ENCODE measurements at regions not wholly inside any gene's neighbourhood (a gene's known extent, or its start where the extent isn't known, plus 50 kb on each side); places are given as distances from the start of the nearest gene placed in this dataset.
"Not testable (repeated sequence)": the region's sequence is repeated elsewhere in the genome, so short reads cannot be mapped to it uniquely, and the experiment has no call there.

DNA sequence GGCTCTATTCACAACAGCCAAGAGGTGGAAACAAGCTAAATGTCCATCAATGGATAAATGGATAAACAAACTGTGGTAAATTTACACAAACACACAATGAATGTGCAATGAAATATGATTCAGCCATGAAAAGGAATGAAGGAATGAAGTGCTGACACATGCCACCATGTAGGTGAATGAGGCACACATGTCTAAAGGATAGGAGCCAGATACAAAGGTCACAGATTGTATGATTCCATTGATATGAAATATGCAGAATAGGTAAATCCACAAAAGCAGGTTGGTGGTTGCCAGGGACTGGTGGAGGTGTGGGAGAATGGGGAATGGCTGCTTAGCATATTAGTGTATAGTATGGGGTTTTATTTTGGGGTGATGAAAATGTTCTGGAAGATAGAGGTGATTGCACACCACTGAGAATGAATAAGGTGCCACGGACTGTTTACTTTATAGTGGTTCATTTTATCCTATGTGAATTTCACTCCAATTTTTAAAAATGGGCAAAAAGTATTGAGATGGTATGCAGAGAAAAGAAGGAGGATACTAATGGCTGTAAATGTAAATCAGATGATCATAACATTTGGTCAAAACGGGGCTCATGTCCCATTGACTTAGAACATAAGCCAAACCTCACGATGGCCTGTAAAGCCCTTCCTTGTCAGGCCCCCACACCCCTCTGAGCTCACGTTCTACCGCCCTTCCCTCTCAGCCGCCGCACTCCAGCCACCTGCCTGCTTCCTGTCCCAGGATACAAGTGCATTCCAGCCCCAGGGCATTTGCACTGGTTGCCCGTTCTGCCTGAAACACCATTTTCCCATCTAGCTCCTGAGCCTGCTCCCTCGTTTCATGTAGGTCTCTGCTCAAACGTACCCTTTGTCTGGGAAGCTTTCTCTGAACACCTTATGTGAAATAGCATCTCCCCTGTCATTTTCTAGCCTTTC, 165.5 kb downstream of the DDX1 start:
- no peak for DNase-seq
- in situ Hi-C loops (cut with HindIII; ENCODE audit: low pct_ligation_motif_present, low pct_unique_long_range_greater_than_20kb, low sequenced_read_pairs): no loop called here

DNA sequence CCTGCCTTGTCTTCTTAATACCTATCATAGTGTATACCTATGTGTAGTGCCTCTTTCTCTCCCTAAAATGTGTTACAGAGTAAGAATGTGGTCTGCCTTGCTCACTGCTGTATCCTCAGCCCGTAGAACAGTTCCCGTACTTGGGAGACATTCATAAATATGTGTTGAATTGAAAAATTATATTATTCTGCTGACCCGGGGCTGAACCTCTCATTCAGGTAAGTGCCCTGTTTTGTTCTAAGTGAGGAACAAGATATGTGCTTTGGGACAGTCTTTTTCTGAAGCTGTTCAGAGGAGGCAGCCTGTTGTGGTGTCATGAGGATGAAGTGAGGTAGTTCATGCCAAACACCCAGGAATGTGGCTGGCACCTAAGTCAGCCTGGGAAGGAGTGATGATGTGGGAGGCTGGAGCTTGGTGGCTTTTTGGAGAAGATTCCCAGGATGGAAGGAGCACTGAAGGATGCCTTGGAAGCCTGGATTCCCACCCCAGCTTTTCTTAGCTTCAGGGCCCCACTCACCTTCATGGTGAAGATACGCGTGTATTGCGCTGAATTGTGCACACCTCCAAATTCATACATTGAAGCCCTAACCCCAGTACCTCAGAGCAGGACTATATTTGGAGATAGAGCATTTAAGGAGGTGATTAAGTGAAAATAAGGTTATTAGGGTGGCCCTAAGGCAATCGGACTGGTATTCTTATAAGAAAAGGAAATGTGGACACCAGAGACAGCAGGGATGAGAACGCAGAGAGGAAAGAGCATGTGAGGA, 166.3 kb downstream of the DDX1 start:
- in situ Hi-C loops (cut with HindIII; ENCODE audit: low pct_ligation_motif_present, low pct_unique_long_range_greater_than_20kb, low sequenced_read_pairs): no loop called here
- DNase-seq: no peak

DNA sequence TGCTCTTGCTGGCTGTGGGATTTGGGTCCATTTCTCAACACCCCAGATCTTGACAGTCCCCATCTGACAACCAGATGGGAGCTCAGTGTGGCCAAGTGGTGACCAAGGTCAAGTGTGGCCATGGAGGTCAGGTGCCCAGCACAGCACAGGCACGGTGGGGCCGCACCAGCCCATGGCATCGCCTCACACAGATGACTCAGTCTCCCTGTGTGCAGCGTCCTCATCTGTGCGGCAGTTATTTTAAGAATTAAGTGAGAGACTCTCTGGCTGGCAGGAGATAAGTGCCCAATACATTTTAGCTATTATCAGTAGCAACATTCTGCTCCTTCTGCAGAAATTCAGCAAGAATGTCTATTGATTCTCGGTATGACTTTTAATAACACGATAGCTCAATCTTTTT, 167.2 kb downstream of the DDX1 start:
- no peak for DNase-seq
- in situ Hi-C loops (cut with HindIII; ENCODE audit: low pct_ligation_motif_present, low pct_unique_long_range_greater_than_20kb, low sequenced_read_pairs): no loop called here

DNA sequence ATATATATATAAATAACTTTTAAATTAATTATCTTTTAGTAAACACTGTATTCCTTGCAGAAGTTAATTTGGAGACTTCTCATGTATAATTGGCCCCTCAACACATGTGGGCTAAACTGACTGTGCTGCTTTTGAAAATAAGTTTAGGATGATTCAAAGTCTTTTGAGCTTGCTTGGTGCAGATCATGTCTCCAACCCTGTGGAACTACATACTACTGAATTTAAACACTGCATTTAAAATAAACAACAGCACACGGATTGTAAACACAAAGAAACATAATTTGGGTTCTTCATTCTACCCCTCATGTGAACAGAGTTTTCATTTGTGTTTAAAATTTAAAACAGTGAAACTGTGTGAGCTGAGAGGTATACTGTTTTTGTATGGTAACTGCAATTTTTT, 167.7 kb downstream of the DDX1 start:
- in situ Hi-C loops (cut with HindIII; ENCODE audit: low pct_ligation_motif_present, low pct_unique_long_range_greater_than_20kb, low sequenced_read_pairs): no loop called here
- no peak for DNase-seq

DNA sequence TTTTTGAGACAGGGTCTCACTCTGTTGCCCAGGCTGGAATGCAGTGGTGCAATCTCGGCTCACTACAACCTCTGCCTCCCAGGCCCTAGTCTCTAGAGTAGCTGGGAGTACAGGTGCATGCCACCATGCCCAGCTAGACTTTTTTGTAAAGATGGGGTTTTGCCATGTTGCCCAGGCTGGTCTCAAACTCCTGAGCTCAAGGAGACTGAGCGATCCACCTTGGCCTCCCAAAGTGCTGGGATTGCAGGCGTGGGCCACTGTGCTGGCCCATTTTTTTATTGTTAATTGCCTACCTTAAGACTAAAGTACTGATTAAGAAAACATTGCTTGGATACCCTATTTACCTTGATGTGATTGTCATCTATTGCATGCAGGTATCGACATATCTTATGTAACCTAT, 168.1 kb downstream of the DDX1 start:
- in situ Hi-C loops (cut with HindIII; ENCODE audit: low pct_ligation_motif_present, low pct_unique_long_range_greater_than_20kb, low sequenced_read_pairs); DNase-seq: not testable (repeated sequence)

DNA sequence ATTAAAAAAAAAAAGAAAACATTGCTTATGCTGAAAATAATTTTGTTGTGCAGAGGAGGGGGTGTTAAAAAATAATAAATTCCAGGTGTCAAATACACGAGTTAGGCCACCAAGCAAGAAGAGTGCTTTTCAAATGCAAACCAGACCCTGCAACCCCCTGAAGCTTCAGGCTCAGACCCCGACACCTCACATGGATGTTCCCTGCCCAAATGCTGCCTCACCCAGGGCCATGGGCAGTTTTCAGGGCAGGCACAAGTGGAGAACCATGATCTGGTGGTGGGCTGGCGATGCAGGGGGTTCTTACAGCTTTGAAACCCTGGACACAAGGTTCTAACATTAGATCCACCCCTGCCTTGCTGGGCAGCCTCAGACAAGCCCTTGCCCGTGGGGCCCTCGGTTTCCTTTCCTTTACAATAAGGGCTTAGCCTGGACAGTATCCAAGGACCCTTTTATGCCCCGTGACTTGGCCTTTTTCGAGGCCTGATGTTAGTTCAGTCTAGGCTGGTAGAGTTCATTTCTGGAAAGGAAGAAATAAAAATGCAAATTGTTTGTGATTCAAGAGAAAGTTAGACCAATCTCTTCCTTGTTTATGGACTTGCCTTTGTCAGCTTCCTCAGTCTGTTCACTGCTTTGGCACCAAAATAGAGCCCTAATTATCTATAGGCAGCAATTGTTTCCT, 168.7 kb downstream of the DDX1 start:
- in situ Hi-C loops (cut with HindIII; ENCODE audit: low pct_ligation_motif_present, low pct_unique_long_range_greater_than_20kb, low sequenced_read_pairs): no loop called here
- no peak for DNase-seq

DNA sequence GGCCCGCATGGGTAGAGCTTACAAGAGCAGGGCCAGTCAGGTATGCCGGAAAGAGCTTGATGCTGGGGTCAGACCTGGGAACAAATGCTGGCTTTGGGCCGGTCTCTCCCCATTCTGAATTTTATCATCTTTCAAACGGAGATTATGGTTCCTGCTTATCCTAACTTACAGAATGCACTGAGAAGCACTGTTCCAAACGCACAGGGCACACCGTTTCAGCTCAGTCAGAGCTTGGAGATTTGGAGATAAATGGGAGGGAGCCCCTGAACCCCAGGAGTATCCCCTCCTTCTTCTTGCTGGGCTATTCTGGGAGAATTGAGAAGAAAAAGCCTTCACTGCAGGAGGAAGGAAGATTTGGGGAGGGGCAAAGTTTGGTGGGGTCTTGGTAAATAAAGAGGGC, 169.4 kb downstream of the DDX1 start:
- DNase-seq: no peak
- in situ Hi-C loops (cut with HindIII; ENCODE audit: low pct_ligation_motif_present, low pct_unique_long_range_greater_than_20kb, low sequenced_read_pairs): no loop called here

DNA sequence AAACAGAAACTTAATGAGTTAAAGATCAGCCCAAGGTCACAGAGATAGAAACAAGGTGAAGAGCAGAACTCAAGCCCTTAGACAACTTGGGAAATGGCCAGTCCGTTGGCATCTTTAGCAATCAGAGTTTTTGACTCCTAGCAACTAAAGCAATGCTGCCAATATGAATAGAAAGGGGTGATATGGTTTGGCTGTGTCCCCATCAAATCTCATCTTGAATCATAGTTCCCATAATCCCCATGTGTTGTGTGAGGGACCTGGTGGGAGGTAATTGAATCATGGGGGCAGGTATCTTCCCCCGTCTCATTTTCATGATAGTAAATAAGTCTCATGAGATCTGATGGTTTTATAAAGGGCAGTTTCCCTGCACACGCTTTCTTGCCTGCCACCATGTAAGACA, 170.2 kb downstream of the DDX1 start:
- no peak for DNase-seq
- in situ Hi-C loops (cut with HindIII; ENCODE audit: low pct_ligation_motif_present, low pct_unique_long_range_greater_than_20kb, low sequenced_read_pairs): no loop called here

DNA sequence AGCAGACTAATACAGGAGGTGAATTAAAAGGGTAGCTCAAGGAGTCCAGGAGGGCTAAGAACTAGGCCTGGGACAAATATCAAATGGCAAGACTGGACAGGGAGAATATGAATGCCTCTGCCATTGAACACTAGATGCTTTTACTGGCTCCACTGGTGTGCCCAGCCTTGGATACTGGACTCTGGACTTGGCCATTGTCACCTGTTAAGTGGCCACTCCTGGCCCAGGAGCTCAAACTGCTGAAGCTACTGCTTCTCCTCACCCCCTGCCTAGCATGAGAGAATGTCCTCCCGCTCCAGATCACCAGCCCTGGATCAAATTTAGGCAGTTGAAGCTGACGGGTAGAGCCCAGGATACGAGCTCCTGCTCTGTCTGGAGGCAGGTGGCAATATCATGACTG, 170.8 kb downstream of the DDX1 start:
- in situ Hi-C loops (cut with HindIII; ENCODE audit: low pct_ligation_motif_present, low pct_unique_long_range_greater_than_20kb, low sequenced_read_pairs): no loop called here
- no peak for DNase-seq

DNA sequence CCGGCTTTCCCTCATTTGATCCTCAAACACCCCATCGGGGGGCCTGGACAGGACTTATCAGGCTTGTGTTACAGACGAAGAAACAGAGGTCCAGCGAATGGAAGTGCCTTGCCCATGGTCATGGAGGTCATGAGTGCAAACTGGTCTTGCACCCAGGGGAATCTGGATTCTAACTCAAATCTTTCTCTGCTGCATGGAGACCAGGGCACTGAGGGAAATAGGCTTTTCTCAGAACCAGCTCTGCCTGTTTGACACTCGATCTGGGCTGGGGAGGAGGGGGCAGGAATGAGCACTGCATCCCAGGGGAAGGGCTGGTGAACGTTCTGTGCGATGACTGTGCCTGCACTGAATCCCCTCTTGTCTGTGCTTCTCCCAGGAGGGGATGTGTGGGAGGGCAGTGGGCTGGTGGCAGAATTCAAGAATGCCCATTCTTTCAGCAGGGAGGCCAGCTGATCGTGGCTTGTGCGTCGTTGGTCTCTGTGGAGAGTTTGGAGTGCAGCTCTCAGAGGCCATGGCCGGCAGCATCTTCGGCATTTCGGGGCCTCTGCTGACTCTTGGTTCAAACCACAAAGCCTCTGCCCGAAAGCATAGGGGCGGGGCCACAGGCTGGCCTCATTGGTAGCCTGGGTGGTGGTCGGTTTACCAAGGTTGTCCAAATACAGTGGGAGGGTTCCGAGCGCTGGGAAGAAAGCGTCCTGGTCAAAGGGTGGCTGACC, 171.6 kb downstream of the DDX1 start:
- DNase-seq: no peak
- in situ Hi-C loops (cut with HindIII; ENCODE audit: low pct_ligation_motif_present, low pct_unique_long_range_greater_than_20kb, low sequenced_read_pairs): no loop called here

DNA sequence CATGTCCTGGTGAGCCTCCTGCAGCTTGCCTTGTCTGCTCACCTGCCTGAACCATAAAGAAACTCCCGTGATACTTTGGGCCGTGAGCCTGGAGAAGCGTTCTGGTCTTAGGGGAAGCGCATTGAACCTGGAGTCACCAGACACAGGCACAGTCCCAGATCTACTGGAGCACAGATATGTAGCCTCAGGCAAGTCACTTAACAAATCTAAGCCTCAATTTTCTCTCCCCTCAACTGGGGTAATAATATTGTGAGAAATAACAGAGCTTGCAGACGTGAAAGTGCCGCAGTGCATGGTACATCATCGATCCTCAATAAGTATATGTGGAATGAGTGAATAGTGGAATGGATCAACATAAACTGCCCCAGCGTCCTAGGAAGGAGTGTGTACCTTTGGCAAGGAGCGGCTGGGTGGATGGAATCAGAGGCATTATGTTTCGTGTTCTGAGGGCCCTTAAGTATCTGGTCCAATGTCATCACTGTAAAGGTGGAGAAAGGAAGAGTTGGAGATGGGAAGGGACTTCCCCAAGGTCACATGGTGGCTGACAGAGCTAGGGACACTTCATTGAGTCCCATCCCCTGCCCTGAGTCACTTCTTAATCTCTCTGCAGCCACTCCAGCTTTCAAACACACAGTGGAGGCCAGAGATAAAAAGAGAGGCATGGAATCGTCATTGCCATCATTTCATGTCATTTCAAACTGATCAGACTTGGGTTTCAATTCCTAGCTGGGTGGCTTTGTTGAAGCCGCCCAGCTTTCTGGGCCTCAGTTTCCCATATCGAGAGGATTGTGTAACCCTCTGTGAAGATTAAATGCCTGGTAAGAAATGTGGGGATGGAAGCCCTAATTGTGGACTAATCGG, 172.4 kb downstream of the DDX1 start:
- no peak for DNase-seq
- in situ Hi-C loops (cut with HindIII; ENCODE audit: low pct_ligation_motif_present, low pct_unique_long_range_greater_than_20kb, low sequenced_read_pairs): no loop called here

DNA sequence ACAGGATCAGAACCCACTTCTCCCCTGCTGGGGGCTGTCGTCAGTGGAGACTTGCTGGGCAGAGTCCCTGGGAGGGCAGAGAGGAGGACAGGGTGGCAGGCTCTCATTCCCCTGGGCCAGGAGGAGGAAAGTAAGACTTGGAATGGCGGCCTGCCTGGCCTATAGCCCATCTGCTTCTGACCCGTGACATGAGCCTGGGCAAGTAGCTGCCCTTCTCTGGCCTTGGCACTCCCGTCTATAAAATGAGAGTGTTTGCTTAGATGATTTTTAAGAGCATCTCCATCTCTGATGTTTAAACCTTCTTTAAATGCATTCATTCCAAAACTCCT, 173.0 kb downstream of the DDX1 start:
- DNase-seq: no peak
- in situ Hi-C loops (cut with HindIII; ENCODE audit: low pct_ligation_motif_present, low pct_unique_long_range_greater_than_20kb, low sequenced_read_pairs): no loop called here

DNA sequence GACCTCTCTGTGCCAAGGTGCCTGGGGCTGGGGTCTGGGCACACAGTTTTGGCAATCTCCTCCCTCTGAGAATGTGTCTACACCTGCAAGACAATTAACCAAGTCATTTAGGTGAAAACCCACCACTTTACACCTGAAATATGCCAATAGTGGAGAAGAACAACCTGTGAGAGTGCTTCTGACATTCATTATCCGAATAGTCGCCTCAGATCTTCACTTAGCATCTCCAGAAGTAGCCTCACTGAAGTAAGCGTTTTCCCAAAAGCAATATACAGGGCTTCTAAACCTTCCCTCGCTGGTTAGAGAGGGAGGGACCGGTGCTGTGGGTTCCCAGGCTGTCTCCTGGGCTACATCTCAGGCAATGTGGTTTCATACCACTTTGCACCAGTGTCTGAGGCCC, 173.5 kb downstream of the DDX1 start:
- in situ Hi-C loops (cut with HindIII; ENCODE audit: low pct_ligation_motif_present, low pct_unique_long_range_greater_than_20kb, low sequenced_read_pairs): no loop called here
- DNase-seq: no peak

DNA sequence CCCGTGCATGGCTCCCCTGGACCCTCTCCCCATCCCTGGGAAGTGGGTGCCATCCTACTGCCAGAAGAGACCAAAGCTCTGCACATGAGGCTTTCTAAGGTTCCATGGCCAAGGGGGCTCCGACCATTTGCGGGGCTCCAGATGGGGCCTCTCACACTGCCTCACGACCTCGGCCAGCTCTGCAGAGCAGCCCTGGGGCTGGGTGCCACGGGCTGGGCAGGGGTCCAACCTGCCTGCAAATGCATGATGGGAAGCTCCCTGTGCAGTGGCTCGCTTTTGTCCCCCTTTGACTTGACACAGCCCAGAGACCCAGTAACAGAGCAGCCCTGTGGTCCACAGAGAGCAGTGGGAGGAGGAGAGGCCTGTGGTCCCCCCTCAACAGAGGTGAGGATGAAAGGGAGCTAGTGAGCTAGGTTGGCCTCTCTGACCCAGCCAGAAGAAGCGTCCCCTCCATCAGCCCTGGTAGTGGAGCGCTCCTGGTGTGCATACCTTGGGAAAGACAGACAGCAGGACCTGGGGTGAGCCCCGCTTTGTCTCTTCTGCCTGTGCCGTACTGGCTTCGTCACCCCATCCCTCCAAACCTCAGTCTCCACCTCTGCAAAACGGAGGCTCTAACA, 174.1 kb downstream of the DDX1 start:
- in situ Hi-C loops (cut with HindIII; ENCODE audit: low pct_ligation_motif_present, low pct_unique_long_range_greater_than_20kb, low sequenced_read_pairs): no loop called here
- no peak for DNase-seq

DNA sequence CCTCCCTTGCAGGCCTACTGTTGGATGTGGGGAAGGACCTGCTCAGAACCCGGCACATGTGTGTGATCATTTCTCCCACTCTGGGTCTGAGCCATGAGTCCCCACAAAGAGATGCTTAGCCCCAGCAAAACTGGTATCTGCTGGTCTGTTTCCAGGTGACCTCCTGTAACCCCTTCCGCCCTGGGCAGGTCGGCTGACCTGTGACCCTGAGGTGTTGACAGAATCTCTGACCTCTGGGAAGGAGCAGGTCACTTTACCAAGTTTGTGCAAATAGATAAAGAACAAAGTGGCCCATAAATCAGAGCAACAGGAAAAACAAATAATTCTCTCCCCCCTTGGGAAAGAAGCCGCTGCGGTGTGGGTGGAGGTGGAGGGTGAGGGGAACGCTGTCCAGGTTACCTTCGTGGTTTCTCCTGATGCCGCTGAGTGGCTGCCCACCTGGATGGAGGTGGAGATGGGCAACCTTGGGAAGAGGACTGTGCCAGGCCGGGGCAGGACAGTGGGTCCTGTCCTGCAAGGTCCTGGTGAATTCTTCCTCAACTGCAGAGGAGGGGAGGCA, 174.0 kb upstream of the MYCN start:
- in situ Hi-C loops (cut with HindIII; ENCODE audit: low pct_ligation_motif_present, low pct_unique_long_range_greater_than_20kb, low sequenced_read_pairs): no loop called here
- DNase-seq: no peak

DNA sequence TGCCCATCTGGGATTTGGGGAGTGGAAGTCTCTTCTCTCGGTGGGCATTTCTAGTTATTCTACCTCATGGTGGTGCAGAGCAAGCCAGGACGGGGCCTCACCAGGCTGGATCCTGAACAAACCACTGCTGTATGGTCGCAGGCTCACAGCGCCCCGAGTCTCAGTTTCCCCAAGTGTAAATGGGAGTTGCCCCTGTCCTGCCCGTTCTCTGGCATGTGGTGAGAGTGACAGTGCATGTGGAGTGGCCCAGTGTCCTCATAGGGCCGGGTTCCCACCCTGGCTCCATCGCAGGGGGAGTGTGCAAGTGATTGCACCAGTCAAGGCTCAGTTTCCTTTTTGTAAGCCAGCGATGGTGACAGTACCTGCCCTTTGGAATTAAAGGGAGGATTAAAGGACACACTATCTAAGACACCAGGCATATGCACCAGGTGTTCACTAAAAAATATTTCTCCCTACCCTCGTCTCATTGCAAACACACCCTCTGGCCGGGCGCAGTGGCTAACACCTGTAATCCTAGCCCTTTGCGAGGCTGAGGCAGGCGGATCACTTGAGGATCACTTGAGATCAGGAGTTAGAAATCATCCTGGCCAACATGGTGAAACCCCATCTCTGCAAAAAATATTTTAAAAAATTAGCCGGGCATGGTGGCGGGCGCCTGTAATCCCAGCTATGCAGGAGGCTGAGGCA, 173.3 kb upstream of the MYCN start:
- no peak for DNase-seq
- in situ Hi-C loops (cut with HindIII; ENCODE audit: low pct_ligation_motif_present, low pct_unique_long_range_greater_than_20kb, low sequenced_read_pairs): no loop called here

DNA sequence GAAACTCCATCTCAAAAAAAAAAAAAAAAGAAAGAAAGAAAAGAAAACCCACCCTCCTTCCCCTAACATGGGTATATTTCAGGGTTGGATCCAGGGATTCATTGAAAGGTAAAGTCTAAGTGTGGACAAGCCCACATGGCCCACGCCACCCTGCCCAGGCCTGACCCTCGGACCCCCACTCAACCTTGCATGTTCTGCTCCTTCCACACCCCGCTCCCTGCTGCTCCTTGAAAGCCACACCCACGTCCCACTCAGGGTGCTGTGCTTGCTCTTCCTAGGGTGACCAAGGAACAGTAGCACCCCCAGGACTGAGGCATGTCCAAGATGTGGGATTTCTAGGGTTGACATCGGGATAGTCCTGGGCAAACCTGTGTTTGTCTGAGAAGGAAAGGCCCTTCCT, 172.7 kb upstream of the MYCN start:
- DNase-seq: no peak
- in situ Hi-C loops (cut with HindIII; ENCODE audit: low pct_ligation_motif_present, low pct_unique_long_range_greater_than_20kb, low sequenced_read_pairs): no loop called here
